ENCODE measurements at regions not wholly inside any gene's neighbourhood (a gene's known extent, or its start where the extent isn't known, plus 50 kb on each side); places are given as distances from the start of the nearest gene placed in this dataset.
"Not testable (repeated sequence)": the region's sequence is repeated elsewhere in the genome, so short reads cannot be mapped to it uniquely, and the experiment has no call there.

DNA sequence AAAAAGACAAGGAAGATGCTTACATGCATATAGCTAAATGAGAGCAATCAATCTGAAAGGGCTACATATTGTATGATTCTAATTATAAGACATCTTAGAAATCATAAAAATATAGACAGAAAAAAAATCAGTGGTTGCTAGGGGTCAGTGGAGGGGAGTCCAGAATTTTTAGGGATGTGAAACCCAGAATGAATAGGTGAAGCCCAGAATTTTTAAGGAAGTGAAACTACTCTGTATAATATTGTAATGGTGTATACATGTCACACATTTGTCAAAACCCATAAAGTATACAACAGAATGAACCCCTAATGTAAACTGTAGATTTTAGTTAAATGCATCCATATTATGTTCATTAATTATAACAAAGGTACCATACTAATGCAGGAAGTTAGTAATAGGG is 713.2 kb downstream of the FLRT2 start:
- no peak for DNase-seq (ENCODE audit: low read depth in 2 of 2)

GRCh38 chr14:86237733-86238132 is 707.8 kb downstream of the FLRT2 start:
- DNase-seq (ENCODE audit: low read depth in 2 of 2) = no peak

GRCh38 chr14:86221755-86222154 is 691.8 kb downstream of the FLRT2 start:
- no peak for DNase-seq (ENCODE audit: low read depth in 2 of 2)

DNA sequence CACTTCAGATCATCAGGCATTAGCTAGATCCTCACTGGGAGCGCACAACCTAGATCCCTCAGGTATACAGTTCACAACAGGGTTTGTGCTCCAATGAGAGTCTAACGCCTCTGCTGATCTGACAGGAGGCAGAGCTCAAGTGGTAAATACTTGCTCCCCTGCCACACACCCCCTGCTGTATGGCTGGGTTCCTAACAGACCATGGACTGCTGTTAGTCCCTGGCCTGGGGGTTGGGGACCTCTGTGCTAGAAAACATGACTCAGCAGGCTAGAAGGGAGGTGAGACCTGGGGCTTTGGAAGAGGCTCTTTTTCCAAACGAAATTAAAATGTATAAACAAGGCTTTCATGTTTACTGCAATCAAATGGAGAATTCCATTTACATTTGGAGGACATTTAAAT is 691.1 kb downstream of the FLRT2 start:
- no peak for DNase-seq (ENCODE audit: low read depth in 2 of 2)

GRCh38 chr14:86217523-86217922 is 687.6 kb downstream of the FLRT2 start:
- no peak for DNase-seq (ENCODE audit: low read depth in 2 of 2)

DNA sequence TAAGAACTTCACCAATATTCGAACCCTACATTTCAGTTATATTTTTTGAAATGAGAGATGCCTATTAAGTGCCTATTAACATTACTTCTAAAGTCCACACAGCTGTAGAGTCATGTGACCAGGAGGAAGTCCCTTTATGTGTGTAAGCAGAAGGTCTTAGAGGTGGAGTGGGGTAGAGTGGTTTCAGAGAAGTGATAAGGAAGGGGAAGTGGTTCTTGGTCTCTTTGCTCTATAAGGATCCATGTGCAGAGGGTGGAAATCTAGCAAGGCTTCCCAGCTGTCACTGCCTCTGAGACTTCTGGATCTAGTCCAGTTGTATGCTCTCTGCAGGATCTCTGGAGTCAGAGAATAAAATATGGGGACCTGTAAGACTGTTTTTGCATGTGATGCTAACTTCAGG is 673.9 kb downstream of the FLRT2 start:
- DNase-seq (ENCODE audit: low read depth in 2 of 2) = no peak

GRCh38 chr14:86196471-86196870 is 666.5 kb downstream of the FLRT2 start:
- no peak for DNase-seq (ENCODE audit: low read depth in 2 of 2)

- no peak for DNase-seq (ENCODE audit: low read depth in 2 of 2)
Measured at GRCh38 chr14:86193756-86194155, 663.8 kb downstream of the FLRT2 start.

DNA sequence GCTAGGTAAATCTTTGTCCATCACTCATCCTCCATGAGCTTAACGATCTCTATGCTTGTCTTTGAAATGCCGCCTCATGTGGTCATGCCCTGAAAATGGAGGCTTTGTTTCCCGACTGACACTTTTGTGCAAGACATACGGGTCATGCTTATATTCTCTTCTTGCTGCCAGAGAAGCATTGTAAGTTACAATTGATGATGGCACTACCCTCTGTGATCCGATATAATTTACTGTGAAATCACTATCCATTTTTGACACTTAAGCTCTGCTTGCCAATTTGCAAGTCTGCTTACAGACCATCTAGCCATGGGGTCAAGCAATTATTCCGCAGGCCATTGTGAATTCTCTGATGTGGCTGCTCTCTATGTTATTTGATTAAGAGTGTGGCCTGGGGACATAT is 650.0 kb downstream of the FLRT2 start:
- no peak for DNase-seq (ENCODE audit: low read depth in 2 of 2)

DNA sequence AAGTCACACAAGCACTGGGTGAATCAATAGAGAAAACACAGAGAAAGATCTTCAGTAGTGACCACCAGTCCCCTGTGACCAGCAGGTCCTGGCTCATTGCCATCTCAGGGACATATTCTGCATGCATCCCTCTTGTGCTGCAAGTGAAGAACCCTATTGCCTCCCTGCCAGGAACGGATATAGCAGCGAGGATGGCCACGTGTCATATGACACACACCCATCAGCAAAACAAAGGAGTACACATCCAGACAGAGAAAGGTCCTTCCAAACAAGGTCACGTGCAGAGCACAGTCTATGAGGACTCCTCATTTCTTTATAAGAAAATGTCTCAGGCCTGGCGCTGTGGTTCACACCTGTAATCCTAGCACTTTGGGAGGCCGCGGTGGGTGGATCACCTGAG is 638.4 kb downstream of the FLRT2 start:
- no peak for DNase-seq (ENCODE audit: low read depth in 2 of 2)

GRCh38 chr14:86166541-86166940 is 636.6 kb downstream of the FLRT2 start:
- no peak for DNase-seq (ENCODE audit: low read depth in 2 of 2)

- no peak for DNase-seq (ENCODE audit: low read depth in 2 of 2)
Measured at GRCh38 chr14:86153480-86153879, 623.5 kb downstream of the FLRT2 start.

GRCh38 chr14:86143248-86143647 is 613.3 kb downstream of the FLRT2 start:
- no peak for DNase-seq (ENCODE audit: low read depth in 2 of 2)

GRCh38 chr14:86141966-86142365 is 612.0 kb downstream of the FLRT2 start:
- DNase-seq (ENCODE audit: low read depth in 2 of 2) = no peak

DNA sequence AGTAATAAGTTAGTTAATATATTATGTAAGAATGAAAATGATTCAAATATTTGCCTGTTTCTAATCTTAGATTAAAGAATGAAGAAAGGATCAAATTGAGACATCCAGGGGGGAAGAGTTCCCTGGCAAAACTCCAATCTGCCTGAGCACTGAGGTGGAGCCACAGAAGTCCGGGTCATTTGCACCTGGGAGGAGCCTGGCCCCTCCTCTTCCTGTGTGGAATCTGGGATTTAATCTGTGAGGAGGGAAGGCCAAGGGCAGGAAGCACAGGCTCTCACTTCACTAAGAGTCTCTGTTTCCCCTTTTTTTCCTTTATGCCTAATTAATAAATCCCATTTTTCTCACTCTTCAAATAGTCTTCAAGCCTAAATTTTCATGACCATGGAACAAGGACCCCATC is 599.5 kb downstream of the FLRT2 start:
- DNase-seq (ENCODE audit: low read depth in 2 of 2) = no peak

DNA sequence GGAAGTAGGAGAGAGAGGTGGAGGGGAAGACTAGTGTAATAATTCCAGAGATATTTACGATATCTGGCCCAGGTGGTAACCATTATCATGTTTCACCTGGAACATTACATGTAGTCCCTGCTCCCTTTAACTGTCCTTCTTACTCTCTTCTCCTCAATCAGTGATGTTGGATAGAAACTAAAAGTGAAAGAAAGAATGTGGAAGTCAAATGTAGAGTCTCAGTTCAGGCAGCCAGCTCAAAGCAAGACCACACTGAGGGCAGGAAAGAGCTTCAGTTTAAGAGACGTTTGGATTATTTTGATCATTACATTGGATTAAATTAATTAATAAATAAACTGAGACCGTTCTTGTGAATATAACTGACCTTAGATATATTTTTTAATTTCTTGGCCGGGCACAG is 594.4 kb downstream of the FLRT2 start:
- DNase-seq (ENCODE audit: low read depth in 2 of 2) = no peak

DNA sequence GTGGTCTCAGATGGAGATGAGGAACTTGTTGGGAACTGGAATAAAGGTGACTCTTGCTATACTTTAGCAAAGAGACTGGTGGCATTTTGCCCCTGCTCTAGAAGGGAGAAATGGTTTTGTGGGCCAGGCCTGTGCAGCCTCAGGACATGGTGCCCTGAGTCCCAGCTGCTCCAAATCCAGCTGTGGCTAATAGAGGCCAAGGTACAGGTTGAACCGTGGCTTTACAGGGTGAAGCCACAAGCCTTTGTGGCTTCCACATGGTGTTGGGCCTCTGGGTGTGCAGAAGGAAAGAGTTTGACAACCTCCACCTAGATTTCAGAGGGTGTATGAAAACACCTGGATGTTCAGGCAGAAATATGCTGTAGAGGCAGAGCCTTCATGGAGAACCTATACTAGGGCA is 586.0 kb downstream of the FLRT2 start:
- no peak for DNase-seq (ENCODE audit: low read depth in 2 of 2)

- not testable (repeated sequence) for DNase-seq (ENCODE audit: low read depth in 2 of 2)
Measured at GRCh38 chr14:86110871-86111270, 580.9 kb downstream of the FLRT2 start.

DNA sequence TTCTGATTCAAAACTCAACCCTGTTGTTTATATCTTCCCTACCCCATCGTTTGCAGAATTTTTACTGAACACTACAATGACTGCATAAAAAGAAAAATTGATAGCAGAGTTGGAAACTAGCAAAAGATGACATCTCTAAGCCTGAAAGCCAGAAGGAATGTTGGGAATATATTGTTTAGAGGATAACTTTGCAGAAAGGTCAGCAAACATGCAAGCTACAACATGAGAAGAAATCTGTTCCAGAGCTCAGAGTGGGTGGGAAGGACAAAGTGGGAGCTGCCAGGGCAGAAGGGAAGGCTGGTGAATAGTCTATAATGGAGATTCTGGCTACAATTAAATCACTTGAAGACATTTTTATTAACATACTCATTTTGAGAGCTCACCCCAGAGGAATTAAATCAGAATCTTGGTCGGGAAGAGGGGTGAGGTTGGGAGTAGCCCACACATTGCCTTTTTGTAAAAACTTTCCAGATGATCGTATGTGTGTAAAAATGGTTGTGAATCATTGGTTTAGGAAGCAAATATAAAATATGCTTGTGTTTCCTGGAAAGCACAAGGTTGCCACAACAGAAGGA is 574.8 kb downstream of the FLRT2 start:
- DNase-seq (ENCODE audit: low read depth in 2 of 2) = no peak

DNA sequence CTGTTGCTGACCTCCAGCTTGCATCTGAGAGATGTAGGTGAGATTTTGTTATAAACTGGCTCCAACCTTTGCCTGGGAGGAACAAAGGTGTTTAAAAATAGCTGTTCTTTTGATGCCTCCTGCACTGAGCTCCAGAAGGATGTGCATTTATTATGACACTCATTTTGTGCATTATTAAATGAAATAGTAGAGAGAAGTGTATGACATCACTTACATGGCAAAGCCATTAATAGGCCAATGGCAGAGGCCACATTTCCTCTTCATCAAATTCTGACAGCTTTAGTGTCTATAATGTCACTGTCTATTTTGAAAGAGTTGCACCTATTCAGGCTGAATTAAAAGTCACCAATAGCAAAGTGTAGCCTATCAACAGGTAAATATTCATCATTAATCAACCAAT is 564.6 kb downstream of the FLRT2 start:
- no peak for DNase-seq (ENCODE audit: low read depth in 2 of 2)

DNA sequence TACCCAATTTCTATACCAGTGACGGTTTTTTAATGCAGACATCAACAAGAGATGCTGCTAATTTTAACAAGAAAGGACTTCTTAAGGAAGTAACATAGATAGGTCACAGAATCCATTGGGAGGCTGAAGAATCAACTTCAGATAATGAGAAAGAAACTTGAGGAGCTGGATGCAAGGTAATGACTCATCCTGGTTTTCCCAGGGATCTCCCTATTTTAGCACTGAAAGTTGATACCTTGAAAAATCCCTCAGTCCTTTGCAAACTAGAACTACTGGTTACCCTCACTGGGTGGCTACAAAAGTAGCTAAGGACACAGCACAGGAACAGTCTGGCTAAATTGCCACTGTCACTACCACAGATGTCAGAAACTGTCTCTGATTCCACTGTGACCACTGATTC is 561.9 kb downstream of the FLRT2 start:
- DNase-seq (ENCODE audit: low read depth in 2 of 2) = no peak

DNA sequence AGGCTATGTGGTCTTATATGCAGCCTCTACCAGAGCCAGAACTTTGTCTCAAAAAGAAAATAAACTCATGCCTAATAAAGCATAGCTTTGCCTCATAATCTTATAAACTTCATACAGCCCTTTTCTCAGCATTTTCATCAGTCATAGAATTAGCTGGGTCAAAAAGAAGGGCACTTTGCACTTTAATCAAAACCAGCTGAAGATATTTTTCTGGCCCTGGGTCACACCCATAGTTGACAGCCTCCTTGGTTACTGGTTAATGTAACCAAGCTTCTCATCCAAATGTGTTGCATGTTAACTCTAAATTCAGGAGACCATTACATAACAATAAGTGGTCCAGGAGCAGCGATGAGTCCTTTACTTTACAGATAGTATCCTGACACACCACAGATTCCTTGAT is 558.2 kb downstream of the FLRT2 start:
- no peak for DNase-seq (ENCODE audit: low read depth in 2 of 2)

DNA sequence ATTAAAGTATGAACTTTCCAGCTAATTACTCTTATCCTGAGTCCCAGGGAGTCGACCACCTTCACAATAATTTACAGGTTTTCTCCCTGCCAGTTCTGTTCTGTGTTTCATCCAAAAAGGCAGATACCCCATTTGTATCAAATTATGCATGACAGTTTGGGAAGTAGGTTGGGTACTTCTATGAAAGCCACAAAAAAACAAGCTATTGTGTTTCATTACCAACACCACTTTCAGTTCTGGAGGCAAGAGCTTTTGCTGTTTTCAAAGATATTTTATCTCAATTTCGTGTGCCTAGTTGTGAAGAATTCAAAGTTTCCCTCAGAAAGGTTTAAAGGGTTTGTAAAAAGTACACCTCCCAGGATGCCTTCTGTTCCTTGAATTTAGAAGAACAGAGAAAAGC is 557.4 kb downstream of the FLRT2 start:
- DNase-seq (ENCODE audit: low read depth in 2 of 2) = no peak

- DNase-seq (ENCODE audit: low read depth in 2 of 2) = no peak
Measured at GRCh38 chr14:86086962-86087361, 557.0 kb downstream of the FLRT2 start.

- no peak for DNase-seq (ENCODE audit: low read depth in 2 of 2)
Measured at GRCh38 chr14:86084097-86084496, 554.2 kb downstream of the FLRT2 start.

All from stimulated activated CD4-positive, alpha-beta T cell treated with anti-CD3 and anti-CD28 coated beads, Interleukin-4, amount 100 ng/mL, for 48 hours (primary cell).